HG02763 (cell line): ENCODE measurements at regions not wholly inside any gene's neighbourhood (a gene's known extent, or its start where the extent isn't known, plus 50 kb on each side); places are given as distances from the start of the nearest gene placed in this dataset.

Experiments used
- ATAC-seq: cut with Tn5 transposase; IDR thresholded peaks from one replicate; pipeline ENCODE4 v1.9.1; 2021; ENCODE audit warnings: mild to moderate bottlenecking, moderate library complexity; ENCODE audit not compliant: unreplicated experiment

DNA sequence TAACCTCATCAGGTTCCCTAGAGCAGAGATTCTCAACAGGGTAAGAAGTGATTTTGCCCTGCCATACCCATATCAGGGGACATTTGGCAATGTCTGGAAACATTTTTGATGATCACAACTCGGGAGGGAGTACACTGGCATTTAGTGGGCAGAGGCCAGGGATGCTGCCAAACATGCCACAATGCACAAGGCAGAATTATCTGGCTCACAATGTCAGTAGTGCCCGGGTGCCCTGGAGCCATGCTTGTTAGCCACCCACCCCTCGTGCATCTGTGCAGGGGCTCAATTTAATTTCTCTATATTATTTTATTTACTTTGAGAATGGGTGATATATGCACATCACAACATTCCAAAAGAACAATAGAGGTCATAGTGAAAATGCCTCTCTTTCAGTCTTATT is 82.0 kb upstream of the DHX15 start:
- no peak for ATAC-seq

DNA sequence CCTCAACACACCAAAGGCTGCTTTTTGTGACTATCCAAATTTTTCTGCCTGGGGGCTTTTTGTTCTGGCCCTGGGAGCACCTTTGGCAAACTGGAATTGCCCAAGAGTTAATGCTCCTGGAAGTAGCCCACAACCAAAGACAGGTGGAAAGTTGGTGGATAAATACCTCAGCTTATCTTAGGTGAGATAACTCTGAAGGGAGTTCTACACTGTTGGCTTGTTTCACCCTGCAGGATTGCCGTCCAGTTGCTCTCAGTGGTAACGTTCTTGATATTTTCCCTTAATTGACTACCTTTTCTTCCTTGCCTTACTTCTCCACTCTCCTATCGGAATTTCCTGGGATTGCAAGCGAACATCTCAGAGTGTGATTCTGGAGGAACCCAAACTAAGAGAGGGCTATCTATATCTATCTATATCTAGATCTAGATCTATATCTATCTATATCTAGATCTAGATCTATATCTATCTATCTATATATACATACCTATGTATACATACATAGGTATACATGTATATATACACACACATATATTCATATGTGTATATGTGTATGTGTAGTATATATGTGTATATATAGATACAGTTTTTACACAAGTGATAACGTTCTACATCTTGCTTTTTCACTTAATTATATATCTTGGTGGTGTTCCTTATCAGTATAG is 82.6 kb upstream of the DHX15 start:
- ATAC-seq, result no peak

DNA sequence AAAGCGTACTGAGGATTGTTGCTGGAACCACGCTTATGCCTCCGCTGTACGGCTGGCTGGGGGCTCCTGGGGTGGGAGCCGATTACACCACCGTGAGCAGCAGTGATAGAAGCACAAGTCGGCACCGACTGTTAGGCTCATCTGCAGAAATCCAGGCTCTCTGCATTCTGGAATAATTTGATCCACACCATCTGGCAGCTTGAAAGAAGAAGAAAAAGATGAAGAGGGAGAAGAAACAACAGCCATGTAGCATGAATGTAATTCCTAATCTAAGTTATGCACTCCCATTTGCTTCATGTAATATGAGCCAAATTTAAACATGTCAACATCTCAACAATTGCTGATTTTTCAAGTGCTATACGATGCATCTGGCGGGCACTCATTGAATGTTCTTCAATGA is 84.6 kb upstream of the DHX15 start:
- no peak for ATAC-seq

DNA sequence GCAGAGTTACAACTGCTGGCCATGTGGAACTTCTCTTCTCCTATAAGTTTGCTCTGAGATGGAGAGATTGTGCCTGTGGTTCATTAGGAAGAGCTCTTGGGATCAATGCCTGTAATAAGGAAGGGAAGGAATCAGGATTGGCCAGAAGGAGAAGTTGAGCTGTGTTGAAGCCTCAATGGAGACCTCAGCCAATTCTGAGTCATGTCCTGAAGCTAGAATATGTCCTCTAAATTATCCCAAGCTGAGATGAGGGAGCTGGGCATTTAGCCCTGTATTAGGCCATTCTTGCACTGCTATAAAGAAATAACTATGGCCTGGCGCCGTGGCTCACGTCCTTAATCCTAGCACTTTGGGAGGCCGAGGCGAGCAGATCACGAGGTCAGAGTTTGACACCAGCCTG is 85.4 kb upstream of the DHX15 start:
- ATAC-seq, result no peak

DNA sequence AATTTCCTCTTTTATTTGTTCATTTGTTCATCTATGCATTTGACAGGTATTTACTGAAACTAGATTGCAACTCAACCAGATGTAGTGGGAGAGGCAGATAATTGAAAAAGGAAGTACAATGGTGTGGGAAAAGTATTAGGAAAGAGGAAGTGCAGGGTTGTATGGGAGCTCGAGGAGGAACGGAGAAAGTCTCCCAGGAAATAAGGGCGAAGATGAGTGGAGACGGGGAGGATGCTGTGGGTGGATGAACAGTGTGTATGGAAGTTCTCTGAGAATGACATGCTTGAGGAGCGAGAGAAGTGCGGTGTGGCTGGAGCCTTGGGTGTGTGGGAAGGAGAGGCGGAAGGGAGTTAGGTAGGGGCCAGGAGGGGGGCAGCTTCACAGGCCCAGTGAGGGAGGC is 87.5 kb upstream of the DHX15 start:
- ATAC-seq, result no peak

DNA sequence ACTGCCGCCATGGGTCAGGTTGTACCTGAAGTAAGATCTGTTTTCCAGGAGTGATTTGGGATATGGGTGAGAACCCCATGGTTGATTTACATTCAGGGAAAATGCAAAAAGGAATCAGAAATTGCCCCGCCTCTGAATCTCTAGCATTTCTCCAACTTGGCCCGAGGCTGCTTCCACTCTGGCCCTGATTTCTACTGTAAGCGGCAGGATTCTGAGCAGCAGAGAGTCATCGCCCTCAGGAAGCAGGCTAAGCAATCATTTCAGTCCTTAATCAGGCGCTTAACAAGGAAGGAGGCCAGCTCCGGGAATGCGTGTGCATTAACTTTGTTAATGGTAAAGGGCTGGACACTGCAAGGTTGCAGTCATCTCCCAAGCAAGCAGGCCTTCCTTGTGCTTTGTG is 88.5 kb upstream of the DHX15 start:
- ATAC-seq, result no peak

DNA sequence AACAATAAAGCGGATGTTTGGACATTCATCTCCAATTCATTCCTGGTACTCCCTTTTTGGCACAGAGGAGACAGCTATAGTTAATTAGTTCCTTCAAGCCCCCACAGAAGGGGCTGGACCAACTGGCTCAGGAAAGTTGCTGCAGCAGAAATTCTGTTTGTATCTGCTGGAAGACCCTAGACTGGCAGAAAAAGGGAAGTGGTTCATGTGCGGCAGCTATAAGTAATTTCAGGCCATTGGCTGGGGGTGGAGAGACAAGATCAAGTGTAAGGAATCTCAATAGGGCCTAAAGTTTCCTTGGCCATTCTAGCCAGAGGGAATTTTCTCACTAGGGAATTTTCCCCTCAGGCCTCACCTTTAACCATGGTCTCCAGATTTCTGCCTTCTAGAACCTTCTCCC is 89.9 kb upstream of the DHX15 start:
- ATAC-seq, result no peak

DNA sequence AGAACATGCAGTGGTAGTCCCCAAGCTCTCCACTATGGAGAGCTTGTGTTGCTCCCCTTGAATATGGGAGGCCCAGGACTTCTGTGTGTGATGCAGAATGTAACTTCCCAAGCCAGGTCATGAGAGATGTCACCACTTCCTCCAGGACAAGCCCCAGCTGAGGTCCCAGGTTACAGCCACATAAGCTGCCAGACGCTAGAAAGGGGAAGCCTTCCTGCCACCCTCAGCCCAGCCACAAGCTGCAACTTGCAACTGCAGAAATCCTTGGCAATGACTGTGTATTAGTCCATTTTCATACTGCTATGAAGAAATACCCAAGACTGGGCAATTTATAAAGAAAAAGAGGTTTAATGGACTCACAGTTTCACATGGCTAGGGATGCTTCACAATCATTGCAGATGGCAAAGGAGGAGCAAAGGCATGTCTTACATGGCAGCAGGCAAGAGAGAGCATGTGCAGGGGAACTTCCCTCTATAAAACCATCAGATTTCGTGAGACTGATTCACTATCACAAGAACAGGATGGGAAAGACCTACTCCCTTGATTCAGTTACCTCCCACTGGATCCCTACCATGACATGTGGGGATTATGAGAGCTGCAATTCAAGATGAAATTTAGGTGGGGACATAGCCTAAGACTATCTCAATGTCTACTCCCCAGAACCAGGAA is 91.5 kb upstream of the DHX15 start:
- no peak for ATAC-seq

DNA sequence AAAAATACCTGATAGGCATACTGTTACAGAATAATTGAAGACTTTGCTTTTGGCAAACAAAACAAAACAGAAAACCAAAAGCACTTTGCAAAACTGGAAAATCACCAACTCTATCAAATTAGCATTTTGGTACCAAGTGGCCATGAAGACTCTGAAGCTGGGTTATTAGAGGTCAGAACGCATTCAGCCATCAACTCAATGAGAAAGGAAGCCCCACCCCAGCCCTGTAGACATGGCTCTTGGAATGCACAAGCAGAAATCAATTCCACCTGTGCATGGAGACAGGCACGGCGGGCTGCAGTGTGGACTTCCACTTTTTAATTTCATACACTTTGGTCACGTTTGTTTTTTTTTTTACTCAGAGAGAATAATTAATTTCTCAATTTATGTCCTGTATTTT is 93.6 kb upstream of the DHX15 start:
- ATAC-seq, result no peak

DNA sequence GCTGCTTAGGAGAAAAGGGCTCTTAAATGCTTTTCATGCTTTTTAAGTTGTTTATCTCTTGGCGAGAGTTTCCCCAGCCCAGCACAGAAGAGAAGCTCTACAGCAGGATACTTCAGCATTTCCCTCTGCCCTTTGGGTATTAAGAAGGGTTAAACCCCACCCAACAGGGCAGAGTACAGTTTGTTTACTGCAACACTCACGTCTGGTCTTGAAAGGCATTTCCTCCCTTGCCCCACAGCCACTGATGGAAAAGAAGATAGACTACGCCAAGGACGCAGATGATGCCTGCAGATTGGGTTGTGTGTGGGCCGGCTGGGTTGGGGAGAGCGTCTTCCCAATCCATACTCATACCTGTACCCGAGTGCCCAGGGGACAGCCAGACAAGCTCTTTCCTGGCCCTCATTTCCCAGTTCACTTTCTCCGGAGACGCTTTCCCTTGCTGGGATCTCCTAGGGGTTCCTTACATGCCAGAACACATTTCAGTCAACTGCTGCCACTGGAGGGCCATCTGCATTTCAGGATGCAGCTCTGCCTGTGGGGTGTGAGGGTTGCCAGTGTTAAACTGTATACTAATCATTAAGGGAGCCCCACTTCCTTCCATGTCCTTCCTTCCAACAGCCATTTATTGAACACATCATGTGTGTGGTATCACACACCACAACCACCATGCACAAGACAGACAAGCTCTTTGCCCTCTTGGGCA is 96.5 kb upstream of the DHX15 start:
- ATAC-seq, result no peak

DNA sequence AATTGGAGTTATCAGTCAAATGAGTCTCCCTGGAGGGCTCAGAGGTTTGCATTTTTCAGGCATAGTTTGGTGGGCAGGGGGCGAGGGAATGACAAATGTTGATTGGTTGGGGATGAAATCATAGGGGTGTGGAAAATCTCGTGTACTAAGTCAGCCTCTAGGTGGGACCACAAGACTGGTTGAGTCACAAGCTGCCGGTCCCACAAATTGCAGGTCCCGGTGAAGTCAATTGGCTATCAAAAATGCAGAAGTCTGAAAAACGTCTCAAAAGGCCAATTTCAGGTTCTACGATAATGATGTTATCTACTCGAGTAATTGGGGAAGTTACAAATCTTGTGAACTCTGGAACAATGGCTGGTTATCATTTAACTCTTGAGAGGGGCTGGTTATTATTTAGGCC is 98.8 kb upstream of the DHX15 start:
- ATAC-seq, result no peak

DNA sequence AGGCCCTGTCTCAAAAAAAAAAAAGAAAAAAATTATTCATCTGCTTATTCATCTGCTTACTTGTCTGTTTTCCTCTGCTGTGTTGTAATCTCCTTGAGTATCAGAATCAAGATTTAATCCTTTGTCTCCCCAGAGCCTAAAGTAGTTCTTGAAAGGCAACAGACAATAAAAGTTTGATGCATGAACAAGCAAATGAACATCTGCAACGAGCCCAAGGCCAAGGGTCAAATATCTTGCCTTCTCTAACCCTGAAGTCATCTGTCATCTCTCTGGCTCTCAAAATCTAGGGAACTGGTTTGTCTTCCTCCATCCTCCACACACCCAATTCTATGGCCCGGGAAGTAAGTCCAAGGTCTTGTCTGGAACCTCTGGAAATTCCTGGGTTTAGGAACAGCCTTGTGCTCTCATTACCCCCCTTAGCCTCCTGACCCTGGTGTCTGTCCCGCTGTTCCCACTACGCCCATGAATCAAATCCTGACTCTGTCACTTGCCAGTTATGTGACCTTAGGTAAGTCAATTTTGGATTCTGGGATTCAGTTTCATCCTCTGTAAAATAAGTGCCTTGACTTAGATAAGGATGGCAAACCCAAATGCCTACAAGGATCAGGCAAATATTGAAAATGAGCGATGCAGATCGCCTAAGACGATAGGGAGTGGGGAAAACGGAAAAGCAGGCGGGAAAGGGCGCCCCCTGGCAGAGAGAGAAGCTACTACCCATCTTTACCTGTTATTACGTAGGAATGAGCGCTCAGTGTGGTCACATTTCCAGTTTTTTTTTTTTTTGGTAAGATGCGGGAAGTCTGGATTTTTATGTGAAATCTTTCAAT is 102.7 kb upstream of the DHX15 start:
- no peak for ATAC-seq

DNA sequence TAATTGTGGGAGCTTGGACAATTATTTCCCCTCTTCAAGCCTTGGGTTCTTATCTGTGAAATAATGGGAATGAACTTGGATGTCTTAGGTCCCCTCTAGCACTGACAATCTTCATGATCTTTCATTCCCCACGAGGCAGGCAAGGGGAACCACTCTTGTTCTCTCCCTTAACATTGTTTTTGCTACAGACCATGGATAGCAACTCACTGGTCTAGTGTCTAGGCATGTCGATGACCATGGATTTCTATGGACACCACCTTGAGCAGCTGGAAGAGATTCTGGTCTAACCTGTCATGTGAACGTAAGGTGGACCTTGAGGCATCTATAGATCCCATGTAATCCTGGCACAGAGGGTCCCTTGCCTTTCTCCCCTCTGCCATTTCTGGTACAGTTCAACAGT is 104.1 kb upstream of the DHX15 start:
- no peak for ATAC-seq

DNA sequence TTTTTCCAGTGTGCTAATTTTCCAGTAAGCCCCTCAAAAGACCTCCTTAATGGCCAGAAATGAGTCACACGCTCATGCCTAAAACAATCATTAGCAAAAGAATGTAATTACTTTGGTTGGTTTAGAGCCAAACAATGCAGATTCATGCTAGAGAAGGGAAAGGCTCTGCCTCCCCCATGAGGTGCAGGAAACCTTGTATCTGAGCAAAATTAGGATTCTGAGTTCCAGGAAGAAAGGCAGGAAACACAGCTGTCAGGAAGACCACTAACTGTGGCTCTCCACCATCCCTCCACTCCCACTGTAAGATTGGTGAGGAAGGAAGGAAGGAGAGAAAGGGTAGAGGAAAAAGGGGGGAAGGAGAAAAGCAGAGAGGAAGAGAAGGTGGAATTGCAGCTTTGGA is 104.9 kb upstream of the DHX15 start:
- ATAC-seq, result no peak

DNA sequence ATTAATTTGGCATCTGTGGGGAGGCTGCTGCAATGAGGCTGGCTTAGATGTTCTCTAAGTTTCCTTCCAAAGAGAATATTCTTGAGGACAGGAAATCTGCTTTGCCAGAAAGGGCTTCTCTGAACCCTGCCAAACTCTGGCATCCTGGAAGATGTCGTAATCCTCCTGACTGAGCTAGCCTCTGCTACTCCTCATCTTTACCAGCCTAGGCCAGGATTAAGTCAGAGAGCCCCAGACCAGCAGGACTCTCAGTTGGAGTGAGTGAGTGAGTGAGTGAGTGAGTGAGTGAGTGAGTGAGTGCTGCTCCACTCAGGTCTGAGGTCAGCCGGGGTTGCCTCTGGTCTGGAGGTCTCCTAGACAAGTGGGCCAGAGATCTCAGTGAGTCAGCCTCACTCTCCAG is 104.9 kb upstream of the SOD3 start:
- no peak for ATAC-seq

DNA sequence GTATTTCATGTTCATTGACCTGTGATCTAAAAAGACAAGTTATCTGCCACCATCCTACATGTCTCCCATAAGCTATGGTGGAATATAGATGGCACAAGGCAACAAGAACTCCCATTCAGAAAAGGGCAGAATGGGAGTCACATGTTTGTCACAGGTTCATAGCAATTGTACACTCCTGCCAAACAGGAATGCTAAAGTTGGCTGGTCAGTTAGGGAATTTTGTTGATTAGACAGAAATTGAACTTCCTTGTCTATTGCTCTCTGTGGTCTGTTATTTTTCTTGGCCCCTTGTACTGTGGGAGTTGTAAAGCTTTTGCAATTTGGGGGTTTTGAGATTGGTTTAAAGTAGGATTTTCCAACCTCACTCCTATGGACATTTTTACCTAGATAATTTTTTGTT is 101.7 kb upstream of the SOD3 start:
- no peak for ATAC-seq

DNA sequence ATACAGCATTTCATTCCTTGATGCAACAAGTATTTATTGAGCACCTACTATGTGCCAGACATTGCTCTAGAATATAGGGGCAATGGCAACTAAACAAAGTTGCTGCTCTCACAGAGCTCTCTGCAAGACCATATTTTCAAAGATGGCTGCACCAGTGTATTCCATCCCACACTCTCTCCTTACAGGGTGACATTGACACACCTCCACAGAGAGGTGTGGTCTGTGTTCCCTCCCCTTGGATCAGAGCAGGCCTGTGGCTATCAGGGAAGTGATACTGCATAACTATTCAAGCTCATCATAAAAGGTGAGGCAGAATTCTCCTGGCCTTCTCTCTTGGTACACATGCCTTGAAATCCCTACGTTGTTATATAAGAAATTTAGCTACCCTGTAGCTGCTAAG is 95.3 kb upstream of the SOD3 start:
- ATAC-seq, result no peak

DNA sequence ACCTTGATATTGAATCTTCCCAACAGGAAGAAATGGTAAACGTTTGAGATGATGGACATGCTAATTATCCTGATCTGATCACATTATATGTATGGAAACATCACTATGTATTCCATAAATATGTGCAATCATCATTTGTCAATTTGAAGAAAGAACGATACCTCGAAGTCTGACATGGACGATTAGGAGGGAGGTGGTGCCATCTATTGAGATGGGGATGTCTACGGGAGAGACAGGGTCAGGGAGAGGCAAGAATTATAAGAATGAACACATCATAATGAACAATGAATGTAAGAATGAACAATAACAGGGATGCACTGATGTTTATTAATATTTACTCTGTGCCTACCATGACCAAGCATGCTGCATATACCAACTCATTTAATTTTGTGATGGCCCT is 93.7 kb upstream of the SOD3 start:
- ATAC-seq, result no peak

DNA sequence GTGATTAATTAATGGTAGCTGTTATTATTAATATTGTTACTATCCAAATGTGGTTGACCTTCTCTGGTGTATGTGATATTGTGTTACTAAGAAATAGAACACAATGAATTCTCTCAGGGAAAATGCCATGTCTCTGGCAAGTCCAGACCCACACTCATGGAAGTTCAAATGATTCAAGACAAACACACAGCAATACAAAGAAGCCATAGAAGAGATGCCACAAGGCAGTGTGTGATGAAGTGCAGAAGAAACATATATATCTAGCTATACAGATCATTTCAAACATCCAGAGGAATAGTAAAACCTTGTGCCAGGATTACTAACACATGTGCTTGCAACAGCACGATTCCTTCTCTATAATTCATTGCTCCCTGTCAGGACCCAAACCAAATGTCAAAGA is 93.1 kb upstream of the SOD3 start:
- no peak for ATAC-seq

DNA sequence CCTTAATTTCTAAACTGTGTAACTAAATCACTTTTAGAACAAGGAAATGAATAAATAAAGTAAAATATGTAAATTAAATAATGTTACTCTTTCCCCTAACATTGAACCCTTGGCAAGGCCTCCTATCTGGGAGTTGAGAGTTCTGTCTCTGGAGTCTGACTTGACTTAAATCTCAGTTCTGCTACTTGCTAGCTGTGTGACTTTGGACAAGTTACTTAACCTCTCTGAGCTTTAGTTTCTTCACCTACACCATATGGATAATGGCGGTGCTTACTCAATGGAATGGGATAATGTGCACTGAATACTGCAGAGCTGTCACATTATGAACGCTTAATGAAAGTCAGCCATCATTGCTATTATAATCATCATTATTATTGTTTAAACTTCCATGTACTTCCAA is 92.1 kb upstream of the SOD3 start:
- ATAC-seq, result no peak

DNA sequence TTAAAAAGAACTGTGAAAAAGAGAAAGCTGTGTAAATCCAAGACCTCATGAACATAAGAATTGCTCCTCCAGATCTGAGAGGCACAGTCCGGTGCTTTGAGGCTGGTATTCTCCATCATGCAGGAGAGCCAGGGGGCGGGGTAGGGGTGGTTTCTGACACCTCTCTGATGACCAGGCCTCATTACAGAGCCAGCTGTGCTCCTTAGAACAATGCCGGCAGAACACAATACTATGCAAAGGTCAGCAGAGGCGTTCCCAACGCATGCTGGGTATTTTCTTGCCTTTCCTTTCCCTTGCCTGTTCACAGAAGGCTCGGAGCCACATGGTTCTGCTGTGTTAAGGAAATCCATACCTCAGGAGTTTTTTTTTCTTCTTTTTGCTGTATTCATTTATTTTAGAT is 91.2 kb upstream of the SOD3 start:
- ATAC-seq, result no peak
